Cardiac fibroblast (primary cell): ENCODE measurements at regions not wholly inside any gene's neighbourhood (a gene's known extent, or its start where the extent isn't known, plus 50 kb on each side); places are given as distances from the start of the nearest gene placed in this dataset.

Experiments
- DNase-seq, 2 donors: peaks; one replicate each; pipeline versions ENCODE4 v3.0.0 to v3.0.0-alpha.2; 2010; ENCODE audit warnings: low read depth in 2 of 2
- H3K4me3 ChIP-seq, 2 donors: replicated peaks in 1 of 2; 1 replicate in 1 of 2; 2 replicates in 1 of 2; pipeline ENCODE4 v1.5.1; 2011; ENCODE audit warnings: low read depth in 2 of 2, low read length in 2 of 2, mild to moderate bottlenecking in 2 of 2, moderate library complexity in 1 of 2
- CTCF ChIP-seq: IDR thresholded peaks from one replicate; pipeline ENCODE4 v1.5.1; 2011; ENCODE audit warnings: low read depth, mild to moderate bottlenecking, low read length, inconsistent platforms

- no peak for TF ChIP-seq CTCF
- DNase-seq: no peak
- H3K4me3 ChIP-seq: no peak overlapping the region
Measured at GRCh38 chr2:71853858-71854257, 293.8 kb downstream of the CYP26B1 start.

GRCh38 chr2:71852141-71852711, 295.4 kb downstream of the CYP26B1 start:
- TF ChIP-seq CTCF: no peak
- DNase-seq: peak in 1 of 2 donors; percentile 27
- H3K4me3 ChIP-seq: no peak overlapping the region

GRCh38 chr2:71851094-71851750, 296.4 kb downstream of the CYP26B1 start:
- peak; percentile 18 to 43 for DNase-seq
- no peak overlapping the region for H3K4me3 ChIP-seq
- no peak for TF ChIP-seq CTCF

- no peak for DNase-seq
- no peak overlapping the region for H3K4me3 ChIP-seq
- no peak for TF ChIP-seq CTCF
Measured at GRCh38 chr2:71850306-71850801, 297.3 kb downstream of the CYP26B1 start.

DNA sequence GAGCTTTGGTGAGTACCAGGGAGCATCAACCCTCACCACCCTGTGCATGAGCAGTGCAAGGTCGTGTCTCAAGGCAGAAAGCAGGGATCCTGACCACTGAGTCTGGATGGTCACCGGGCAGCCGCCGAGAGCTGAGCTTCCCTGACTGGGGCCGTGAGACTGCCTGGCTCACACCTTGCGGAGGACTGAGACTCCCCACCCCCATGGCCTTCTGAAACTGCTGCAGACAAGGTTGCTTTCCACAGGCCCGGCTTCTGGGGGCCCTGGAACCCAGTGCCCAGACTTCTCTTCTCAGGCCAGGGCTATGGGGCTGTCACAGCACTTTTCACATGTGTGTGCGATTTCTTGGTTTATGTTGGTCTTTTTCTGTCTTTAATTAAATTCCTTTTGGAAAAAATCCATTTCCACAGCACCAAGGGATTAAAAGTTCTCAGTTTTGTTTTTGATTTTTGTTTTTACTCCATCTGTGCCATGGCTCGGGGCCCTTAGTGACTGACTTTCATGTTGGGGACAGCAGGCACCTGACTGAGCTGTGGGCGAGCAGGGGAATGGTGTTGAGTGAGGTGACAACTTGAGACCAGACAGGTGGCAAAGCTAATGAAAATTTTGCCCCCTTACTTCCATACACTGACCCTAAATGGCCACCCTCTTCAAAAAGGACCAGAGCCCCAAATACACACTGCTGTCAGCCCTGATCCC, 297.9 kb downstream of the CYP26B1 start:
- TF ChIP-seq CTCF: no peak
- DNase-seq: no peak
- no peak overlapping the region for H3K4me3 ChIP-seq

DNA sequence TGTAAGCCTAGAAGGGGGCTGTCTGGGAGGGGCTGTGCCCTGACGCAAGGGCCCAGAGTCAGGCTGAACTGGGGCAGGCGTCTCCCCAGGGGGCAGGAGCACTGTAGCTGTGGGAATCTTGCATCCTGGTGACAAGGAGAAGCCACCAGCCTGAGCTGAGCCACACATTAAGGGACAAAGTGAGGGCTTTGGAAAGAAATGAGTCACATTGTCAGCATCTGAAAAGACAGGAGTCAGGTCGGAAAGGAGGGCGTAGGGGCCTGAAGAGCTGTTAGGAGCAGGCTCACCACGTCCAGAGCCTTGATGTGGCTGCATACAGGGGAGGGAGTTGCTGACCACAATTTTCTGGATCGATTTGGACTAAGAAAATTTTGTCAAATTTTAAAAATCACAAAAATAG, 298.6 kb downstream of the CYP26B1 start:
- TF ChIP-seq CTCF: no peak
- no peak overlapping the region for H3K4me3 ChIP-seq
- no peak for DNase-seq
